ENCODE measurements at regions not wholly inside any gene's neighbourhood (a gene's known extent, or its start where the extent isn't known, plus 50 kb on each side); places are given as distances from the start of the nearest gene placed in this dataset.

DNA sequence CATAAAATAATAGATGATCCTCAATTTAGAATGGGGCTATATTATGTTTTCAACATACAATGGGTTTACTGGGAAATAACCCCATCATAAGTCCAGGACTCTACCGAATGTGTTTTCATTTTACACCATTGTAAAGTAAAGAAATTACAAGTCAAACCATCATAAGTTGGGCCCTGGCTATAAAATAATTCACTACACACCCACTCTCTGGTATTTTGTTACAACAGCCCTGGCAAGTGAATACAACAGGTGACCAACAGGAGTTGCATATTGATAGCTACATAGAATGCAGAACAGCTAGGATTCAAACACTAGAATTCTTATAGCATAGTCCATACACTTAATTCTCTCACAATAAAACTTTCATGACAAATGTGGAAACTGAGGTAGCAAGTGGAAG lies 673.0 kb upstream of the CA10 start:
- TF ChIP-seq CTCF (IDR thresholded peaks at IDR 0.05; ENCODE audit: low read depth, low read length) = no peak
- no peak for TF ChIP-seq EZH2phosphoT487 (IDR thresholded peaks at IDR 0.05; ENCODE audit: low read depth)
